Endothelial cell of umbilical vein (primary cell): ENCODE measurements at regions not wholly inside any gene's neighbourhood (a gene's known extent, or its start where the extent isn't known, plus 50 kb on each side); places are given as distances from the start of the nearest gene placed in this dataset.

Experiments
- CTCF ChIP-seq, 2 donors: IDR thresholded peaks; 1 replicate in 1 of 2; 2 replicates in 1 of 2; pipeline ENCODE4 v1.5.1; 2011; ENCODE audit warnings: low read length in 2 of 2, mild to moderate bottlenecking in 2 of 2, moderate library complexity in 2 of 2, control low read depth in 1 of 2, inconsistent platforms in 1 of 2, low read depth in 1 of 2; ENCODE audit not compliant: insufficient read depth in 1 of 2; ENCODE audit errors: extremely low read depth in 1 of 2
- EZH2 ChIP-seq: IDR thresholded peaks from 2 replicates; pipeline ENCODE4 v1.6.1; 2012; ENCODE audit warnings: borderline replicate concordance, low read depth, mild to moderate bottlenecking, moderate library complexity, low read length, inconsistent platforms; ENCODE audit not compliant: severe bottlenecking
- FOS ChIP-seq: IDR thresholded peaks from 2 replicates; pipeline ENCODE4 v1.6.1; 2011; ENCODE audit warnings: mild to moderate bottlenecking, low read length, moderate library complexity, borderline replicate concordance; ENCODE audit not compliant: insufficient read depth
- MAX ChIP-seq: IDR thresholded peaks from 2 replicates; pipeline ENCODE4 v1.6.1; 2011; ENCODE audit not compliant: insufficient read depth, insufficient read length
- MYC ChIP-seq: IDR thresholded peaks from one replicate; pipeline ENCODE4 v1.6.1; 2011; ENCODE audit warnings: mild to moderate bottlenecking, low read depth, low read length
- POLR2A ChIP-seq: IDR thresholded peaks from 2 replicates; pipeline ENCODE4 v1.6.1; 2012; ENCODE audit warnings: low read depth, mild to moderate bottlenecking, control low read depth, low read length
- POLR2AphosphoS5 ChIP-seq: IDR thresholded peaks from 2 replicates; pipeline ENCODE4 v1.6.1; 2012; ENCODE audit warnings: low read depth, mild to moderate bottlenecking, control low read depth, low read length, moderate library complexity; ENCODE audit not compliant: insufficient read depth

GRCh38 chr14:49984424-49984823 is 91.5 kb downstream of the ARF6 start:
- TF ChIP-seq POLR2A = no peak
- no peak for TF ChIP-seq MYC
- no peak for TF ChIP-seq POLR2AphosphoS5
- no peak for TF ChIP-seq CTCF (IDR thresholded peaks at IDR 0.05; ENCODE audit: extremely low read depth in 1 of 2, insufficient read depth in 1 of 2, low read depth in 1 of 2, low read length in 2 of 2)
- TF ChIP-seq EZH2 = no peak
- TF ChIP-seq MAX = no peak
- no peak for TF ChIP-seq FOS
